ENCODE measurements at regions not wholly inside any gene's neighbourhood (a gene's known extent, or its start where the extent isn't known, plus 50 kb on each side); places are given as distances from the start of the nearest gene placed in this dataset.

DNA sequence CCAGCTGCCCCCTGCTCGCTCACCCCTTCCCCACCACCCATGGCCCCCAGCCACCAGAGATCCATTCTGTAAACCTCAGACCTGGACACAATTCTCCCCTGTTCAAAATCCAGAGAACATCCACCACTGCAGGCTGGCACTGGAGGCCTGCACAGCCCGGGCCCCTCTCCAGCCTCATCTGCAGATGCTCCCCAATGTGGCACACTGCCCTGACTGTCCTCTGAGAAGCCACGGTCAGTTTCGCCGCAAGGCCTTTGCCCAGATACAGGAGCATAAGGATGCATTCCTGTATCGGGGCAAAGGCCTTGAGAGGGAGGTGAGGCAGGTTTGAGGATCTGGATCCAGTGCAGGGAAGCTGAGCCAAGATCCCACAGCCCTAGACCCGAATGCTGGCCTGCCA, 175.4 kb upstream of the LINGO1 start:
- TF ChIP-seq CTCF (IDR thresholded peaks at IDR 0.05) = no peak
- Histone ChIP-seq H3K4me1 (no peaks in the 10 kb centered on the region), H3K27me3 (no peaks in the 10 kb centered on the region), H3K27ac (no peak overlapping the region), H3K4me3 (no peak overlapping the region), H3K36me3 (no peaks in the 10 kb centered on the region), H3K9me3 (no peaks in the 10 kb centered on the region)
- no peak for DNase-seq (ENCODE audit: low spot score)

GRCh38 chr15:77807611-77808010, 174.9 kb upstream of the LINGO1 start:
- DNase-seq (ENCODE audit: low spot score) = no peak
- no peaks in the 10 kb centered on the region for H3K27me3 ChIP-seq
- no peaks in the 10 kb centered on the region for H3K9me3 ChIP-seq
- no peak overlapping the region for H3K27ac ChIP-seq
- no peak overlapping the region for H3K4me3 ChIP-seq
- no peak for TF ChIP-seq CTCF (IDR thresholded peaks at IDR 0.05)
- no peaks in the 10 kb centered on the region for H3K36me3 ChIP-seq
- no peaks in the 10 kb centered on the region for H3K4me1 ChIP-seq

DNA sequence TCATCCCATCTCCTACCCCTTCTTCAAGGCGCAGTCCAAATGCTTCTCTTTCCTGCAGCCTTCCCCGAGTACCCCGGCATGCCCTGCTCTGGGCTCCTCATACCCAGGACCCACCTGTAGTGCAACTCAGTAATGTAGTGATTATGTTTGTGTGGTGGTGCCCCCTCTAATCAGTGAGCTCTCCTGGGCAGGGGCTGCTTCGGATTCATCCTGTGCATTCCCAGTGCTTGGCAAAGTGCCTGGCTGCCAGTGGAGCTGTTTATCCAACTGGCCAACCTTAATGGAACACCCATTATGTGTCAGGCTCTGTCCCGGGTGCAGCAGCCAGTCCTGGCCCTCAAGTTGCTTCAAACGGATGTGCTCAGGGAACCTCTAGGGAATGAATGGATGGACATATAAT, 174.4 kb upstream of the LINGO1 start:
- Histone ChIP-seq H3K27ac (no peak overlapping the region), H3K36me3 (no peaks in the 10 kb centered on the region), H3K27me3 (no peaks in the 10 kb centered on the region), H3K9me3 (no peaks in the 10 kb centered on the region), H3K4me1 (no peaks in the 10 kb centered on the region), H3K4me3 (no peak overlapping the region)
- DNase-seq (ENCODE audit: low spot score) = no peak
- no peak for TF ChIP-seq CTCF (IDR thresholded peaks at IDR 0.05)

DNA sequence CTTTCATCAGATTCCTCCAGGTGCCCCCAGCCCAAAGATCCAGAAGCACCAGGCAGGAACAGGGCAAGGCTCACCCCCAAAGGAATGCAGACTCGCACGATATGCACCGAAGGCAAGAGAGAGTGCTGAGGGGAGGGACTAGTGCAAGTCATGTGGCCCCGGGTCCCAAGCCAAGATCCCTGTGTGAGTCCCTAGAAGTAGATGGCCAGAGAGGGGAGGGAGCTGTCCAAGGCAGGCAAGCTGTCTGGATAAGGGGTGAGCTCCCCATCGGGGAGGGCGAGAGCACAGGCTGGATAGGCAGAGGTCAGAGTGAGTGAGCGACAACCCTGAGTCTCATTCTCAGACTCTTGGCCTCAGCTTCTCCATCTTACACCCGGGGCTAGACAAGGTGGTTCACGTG, 171.5 kb upstream of the LINGO1 start:
- Histone ChIP-seq H3K9me3 (no peaks in the 10 kb centered on the region), H3K4me1 (no peaks in the 10 kb centered on the region), H3K27ac (no peak overlapping the region), H3K4me3 (no peak overlapping the region), H3K36me3 (no peaks in the 10 kb centered on the region), H3K27me3 (no peaks in the 10 kb centered on the region)
- no peak for TF ChIP-seq CTCF (IDR thresholded peaks at IDR 0.05)
- no peak for DNase-seq (ENCODE audit: low spot score)

GRCh38 chr15:77803487-77803886, 170.8 kb upstream of the LINGO1 start:
- DNase-seq (ENCODE audit: low spot score) = no peak
- Histone ChIP-seq H3K27ac (no peak overlapping the region), H3K4me3 (no peak overlapping the region), H3K4me1 (no peaks in the 10 kb centered on the region), H3K9me3 (no peaks in the 10 kb centered on the region), H3K36me3 (no peaks in the 10 kb centered on the region), H3K27me3 (no peaks in the 10 kb centered on the region)
- TF ChIP-seq CTCF (IDR thresholded peaks at IDR 0.05) = no peak

DNA sequence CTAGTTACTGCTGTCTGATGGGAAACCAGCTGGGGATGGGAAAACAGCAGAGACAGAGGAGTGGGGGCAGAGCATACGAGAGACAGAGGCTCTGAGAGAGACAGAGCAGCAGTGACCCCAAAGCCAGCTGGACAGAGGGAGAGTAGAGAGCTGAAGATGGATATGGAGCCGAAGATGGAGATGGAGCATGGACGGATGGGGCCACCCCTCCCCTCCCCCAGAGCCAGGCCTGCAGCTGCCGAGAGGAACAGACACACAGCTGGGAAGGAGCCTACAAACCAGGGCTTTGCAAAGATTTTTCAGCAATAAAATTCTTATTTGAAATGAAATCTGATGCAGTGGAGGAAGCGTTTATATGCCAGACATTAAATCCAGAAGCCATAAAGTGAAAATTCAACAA, 167.6 kb upstream of the LINGO1 start:
- Histone ChIP-seq H3K27ac (no peak overlapping the region), H3K4me3 (no peak overlapping the region), H3K9me3 (no peaks in the 10 kb centered on the region), H3K4me1 (no peaks in the 10 kb centered on the region), H3K36me3 (no peaks in the 10 kb centered on the region), H3K27me3 (no peaks in the 10 kb centered on the region)
- DNase-seq (ENCODE audit: low spot score) = no peak
- TF ChIP-seq CTCF (IDR thresholded peaks at IDR 0.05) = no peak
